ENCODE measurements at regions not wholly inside any gene's neighbourhood (a gene's known extent, or its start where the extent isn't known, plus 50 kb on each side); places are given as distances from the start of the nearest gene placed in this dataset.

- H4K20me1 ChIP-seq (ENCODE audit: low read depth, low read length) = no peaks in the 10 kb centered on the region
- no peaks in the 10 kb centered on the region for H3K27me3 ChIP-seq (ENCODE audit: low read length)
- H3F3A ChIP-seq (ENCODE audit: insufficient read depth) = no peaks in the 10 kb centered on the region
- no peaks in the 10 kb centered on the region for H3K79me2 ChIP-seq (ENCODE audit: insufficient read depth, low read length)
- no peaks in the 10 kb centered on the region for H3K9me3 ChIP-seq (ENCODE audit: insufficient read depth, low read length)
- H3K4me2 ChIP-seq (ENCODE audit: low read depth, low read length, poor library complexity, severe bottlenecking) = no peak overlapping the region
- H3K9me2 ChIP-seq (replicated peaks; ENCODE audit: insufficient read depth, low read length) = no peaks in the 10 kb centered on the region
- H2AFZ ChIP-seq (ENCODE audit: low read depth, low read length, severe bottlenecking) = no peak overlapping the region
- no peak overlapping the region for H3K9ac ChIP-seq (ENCODE audit: low read length)
- no peaks in the 10 kb centered on the region for H3K36me3 ChIP-seq (ENCODE audit: low read length)
- H3K27ac ChIP-seq (ENCODE audit: low read depth, low read length) = no peak overlapping the region
- TF ChIP-seq EZH2phosphoT487 (conservative IDR thresholded peaks at IDR 0.05; ENCODE audit: low read length) (no peak), CTCF (IDR thresholded peaks at IDR 0.05; ENCODE audit: insufficient read depth, low read length, poor library complexity, severe bottlenecking) (no peak)
- no peak overlapping the region for H3K4me3 ChIP-seq (ENCODE audit: insufficient read depth, low read length, poor library complexity, severe bottlenecking)
These were observed 341.7 kb downstream of the GPR37 start for GRCh38 chr7:124423863-124424262.

DNA sequence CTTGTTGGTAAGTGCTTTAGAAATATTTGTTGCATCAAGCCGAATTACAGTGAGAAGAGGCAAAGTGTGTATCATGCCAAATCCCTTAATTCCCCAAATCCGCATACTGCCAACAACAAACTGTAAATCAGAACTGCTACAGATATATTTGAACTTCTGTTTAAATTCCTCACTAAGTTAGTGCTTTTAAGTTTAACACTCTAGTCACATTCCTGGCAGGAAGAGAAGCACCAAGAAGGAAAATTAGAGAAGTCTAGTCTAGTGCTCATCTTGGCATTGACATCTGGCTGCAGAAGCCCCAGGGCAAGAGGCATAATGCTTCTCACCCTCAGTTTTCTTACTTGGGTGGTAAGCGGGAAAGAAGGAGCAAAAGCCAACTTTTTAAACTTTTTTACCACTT is 343.5 kb downstream of the GPR37 start:
- Histone ChIP-seq H3K79me2 (ENCODE audit: insufficient read depth, low read length) (no peaks in the 10 kb centered on the region), H2AFZ (ENCODE audit: low read depth, low read length, severe bottlenecking) (no peak overlapping the region), H3K9me2 (replicated peaks; ENCODE audit: insufficient read depth, low read length) (no peaks in the 10 kb centered on the region), H3K27ac (ENCODE audit: low read depth, low read length) (no peak overlapping the region), H3K27me3 (ENCODE audit: low read length) (no peaks in the 10 kb centered on the region), H3K9me3 (ENCODE audit: insufficient read depth, low read length) (no peaks in the 10 kb centered on the region), H3K4me2 (ENCODE audit: low read depth, low read length, poor library complexity, severe bottlenecking) (no peak overlapping the region), H3K36me3 (ENCODE audit: low read length) (no peaks in the 10 kb centered on the region), H3F3A (ENCODE audit: insufficient read depth) (no peaks in the 10 kb centered on the region), H4K20me1 (ENCODE audit: low read depth, low read length) (no peaks in the 10 kb centered on the region), H3K4me3 (ENCODE audit: insufficient read depth, low read length, poor library complexity, severe bottlenecking) (no peak overlapping the region), H3K9ac (ENCODE audit: low read length) (no peak overlapping the region)
- TF ChIP-seq CTCF (IDR thresholded peaks at IDR 0.05; ENCODE audit: insufficient read depth, low read length, poor library complexity, severe bottlenecking) (no peak), EZH2phosphoT487 (conservative IDR thresholded peaks at IDR 0.05; ENCODE audit: low read length) (no peak)

DNA sequence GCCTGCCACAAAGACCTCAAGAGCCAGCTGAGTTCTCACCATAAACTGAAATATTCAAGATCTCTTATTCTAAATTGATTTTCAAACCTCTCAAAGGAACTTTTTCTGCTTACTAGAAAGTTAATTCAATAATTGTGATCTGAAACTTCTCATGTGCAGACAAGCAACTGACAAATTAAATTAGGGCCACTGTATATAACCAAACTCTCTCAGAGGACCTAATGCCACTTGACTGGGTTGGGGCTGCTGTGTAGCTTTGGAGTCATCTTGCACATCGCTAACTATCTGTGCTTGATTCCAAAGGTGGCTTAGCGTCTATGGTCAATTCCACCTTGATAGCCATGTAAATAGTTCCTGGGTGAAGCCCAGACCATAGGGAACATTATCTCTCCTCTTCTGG is 345.2 kb downstream of the GPR37 start:
- no peak for TF ChIP-seq EZH2phosphoT487 (conservative IDR thresholded peaks at IDR 0.05; ENCODE audit: low read length)
- TF ChIP-seq CTCF (IDR thresholded peaks at IDR 0.05; ENCODE audit: insufficient read depth, low read length, poor library complexity, severe bottlenecking) = no peak
- Histone ChIP-seq H3K4me2 (ENCODE audit: low read depth, low read length, poor library complexity, severe bottlenecking) (no peak overlapping the region), H3K79me2 (ENCODE audit: insufficient read depth, low read length) (no peaks in the 10 kb centered on the region), H3K27ac (ENCODE audit: low read depth, low read length) (no peak overlapping the region), H3K36me3 (ENCODE audit: low read length) (no peaks in the 10 kb centered on the region), H3K27me3 (ENCODE audit: low read length) (no peaks in the 10 kb centered on the region), H3K4me3 (ENCODE audit: insufficient read depth, low read length, poor library complexity, severe bottlenecking) (no peak overlapping the region), H3F3A (ENCODE audit: insufficient read depth) (no peaks in the 10 kb centered on the region), H3K9me3 (ENCODE audit: insufficient read depth, low read length) (no peaks in the 10 kb centered on the region), H2AFZ (ENCODE audit: low read depth, low read length, severe bottlenecking) (no peak overlapping the region), H3K9me2 (replicated peaks; ENCODE audit: insufficient read depth, low read length) (no peaks in the 10 kb centered on the region), H3K9ac (ENCODE audit: low read length) (no peak overlapping the region), H4K20me1 (ENCODE audit: low read depth, low read length) (no peaks in the 10 kb centered on the region)

- Histone ChIP-seq H3K27ac (ENCODE audit: low read depth, low read length) (no peak overlapping the region), H3K9me3 (ENCODE audit: insufficient read depth, low read length) (no peaks in the 10 kb centered on the region), H3K79me2 (ENCODE audit: insufficient read depth, low read length) (no peaks in the 10 kb centered on the region), H3F3A (ENCODE audit: insufficient read depth) (no peaks in the 10 kb centered on the region), H3K9me2 (replicated peaks; ENCODE audit: insufficient read depth, low read length) (no peaks in the 10 kb centered on the region), H3K9ac (ENCODE audit: low read length) (no peak overlapping the region), H3K4me2 (ENCODE audit: low read depth, low read length, poor library complexity, severe bottlenecking) (peak overlapping the region; percentile 43), H3K4me3 (ENCODE audit: insufficient read depth, low read length, poor library complexity, severe bottlenecking) (no peak overlapping the region), H4K20me1 (ENCODE audit: low read depth, low read length) (no peaks in the 10 kb centered on the region), H2AFZ (ENCODE audit: low read depth, low read length, severe bottlenecking) (no peak overlapping the region), H3K36me3 (ENCODE audit: low read length) (no peaks in the 10 kb centered on the region), H3K27me3 (ENCODE audit: low read length) (no peaks in the 10 kb centered on the region)
- no peak for TF ChIP-seq CTCF (IDR thresholded peaks at IDR 0.05; ENCODE audit: insufficient read depth, low read length, poor library complexity, severe bottlenecking)
- TF ChIP-seq EZH2phosphoT487 (conservative IDR thresholded peaks at IDR 0.05; ENCODE audit: low read length) = no peak
These were observed 352.6 kb downstream of the GPR37 start for GRCh38 chr7:124413029-124413428.

All from SU-DHL-6 (cell line).